AG08396 (cell line): ENCODE measurements at regions not wholly inside any gene's neighbourhood (a gene's known extent, or its start where the extent isn't known, plus 50 kb on each side); places are given as distances from the start of the nearest gene placed in this dataset.
A peak's percentile ranks its signal among the peaks of the same experiment; 100 is the strongest.

Experiments used
- DNase-seq: peaks from one replicate; pipeline ENCODE4 v3.0.0; 2012; ENCODE audit warnings: low spot score, mixed read lengths

DNA sequence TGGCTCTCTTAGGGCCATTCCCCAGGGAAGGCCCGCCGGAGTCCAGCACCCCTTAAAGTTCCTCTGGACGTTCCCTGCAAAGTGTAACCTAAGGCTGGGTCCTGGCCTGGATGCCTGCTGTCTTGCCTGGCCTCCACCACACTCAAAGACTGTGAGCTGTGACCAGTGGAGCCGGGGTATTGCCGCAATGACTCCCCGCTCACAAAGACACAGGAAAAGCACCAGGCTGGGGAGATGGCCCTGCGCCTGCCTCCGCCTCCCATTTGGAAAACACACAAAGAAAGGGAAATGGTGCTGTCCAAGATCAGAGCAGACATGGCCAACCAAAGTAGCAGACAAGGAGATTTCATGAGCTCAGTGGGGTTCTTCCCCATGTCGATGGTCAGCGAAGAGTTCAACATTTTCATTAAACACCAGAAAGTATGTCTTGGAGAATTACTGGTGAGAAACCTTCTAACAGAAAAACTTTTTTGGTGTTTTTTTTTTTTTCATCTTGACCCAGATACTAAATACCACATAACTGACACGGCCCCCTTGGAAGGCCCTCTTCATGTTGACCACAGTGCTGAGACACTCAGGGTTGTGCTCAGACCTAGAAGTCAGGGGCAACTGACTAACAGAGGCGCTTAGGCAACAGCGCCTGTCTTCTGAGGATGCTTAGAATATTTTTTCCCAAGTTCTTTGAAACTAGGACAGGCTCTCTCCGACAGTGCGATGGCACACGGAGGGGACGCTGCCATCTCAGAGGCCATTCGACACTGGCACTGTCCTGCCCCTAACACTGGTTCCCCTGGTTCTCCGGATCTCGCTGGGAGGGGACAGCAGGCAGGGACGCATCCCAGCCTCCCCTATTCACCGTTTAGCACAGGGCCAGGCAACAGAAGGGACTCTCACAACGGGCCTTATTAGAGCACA lies 226.4 kb upstream of the ID2 start:
- DNase-seq = peak; percentile 26

DNA sequence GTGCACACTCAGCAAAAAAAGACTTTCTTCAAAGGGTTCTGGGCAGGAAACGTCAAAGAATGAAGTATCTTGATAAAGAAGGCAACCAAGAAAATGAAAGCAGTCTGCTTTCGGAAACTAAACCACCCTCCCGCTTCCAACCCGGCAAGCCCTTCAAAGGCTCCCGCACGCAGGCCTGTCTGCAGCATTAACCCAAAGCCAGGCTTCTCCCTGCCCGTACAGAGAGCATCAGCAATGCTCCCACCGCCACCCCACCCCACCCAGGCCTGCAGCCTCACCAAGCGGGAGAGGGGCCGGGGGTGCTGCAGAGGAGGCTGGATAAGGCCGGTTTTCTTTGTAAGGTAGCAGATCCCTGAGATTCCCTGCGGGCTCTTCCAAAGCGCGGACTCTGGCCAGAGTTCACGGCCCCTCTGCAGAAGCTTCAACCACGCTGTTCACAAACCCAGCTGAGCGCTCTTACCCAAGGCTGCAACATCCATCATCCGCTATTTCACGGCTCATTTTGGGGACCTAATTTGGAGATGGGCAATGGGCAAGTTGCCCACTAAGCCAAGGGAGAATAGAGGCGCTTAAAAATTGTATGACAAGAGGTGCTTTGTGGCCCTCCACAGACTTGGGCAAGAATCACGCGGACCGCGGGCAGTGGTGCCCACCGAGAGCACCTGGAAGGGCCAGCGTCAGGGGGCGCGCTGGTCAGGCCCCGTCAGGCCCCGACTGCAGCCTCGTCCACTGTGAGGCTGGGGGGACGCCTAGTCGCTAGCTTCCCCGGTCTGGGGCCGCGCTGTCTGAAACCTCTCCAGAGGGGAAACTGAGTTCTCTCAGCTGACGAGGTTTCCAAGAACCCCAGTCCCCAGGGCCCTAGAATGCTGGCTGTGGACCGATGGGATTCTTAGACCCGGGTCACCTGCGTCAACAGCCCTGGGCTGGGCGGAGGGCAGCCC lies 225.4 kb upstream of the ID2 start:
- DNase-seq = peak; percentile 32

GRCh38 chr2:8457092-8457481 lies 224.8 kb upstream of the ID2 start:
- DNase-seq = no peak

DNA sequence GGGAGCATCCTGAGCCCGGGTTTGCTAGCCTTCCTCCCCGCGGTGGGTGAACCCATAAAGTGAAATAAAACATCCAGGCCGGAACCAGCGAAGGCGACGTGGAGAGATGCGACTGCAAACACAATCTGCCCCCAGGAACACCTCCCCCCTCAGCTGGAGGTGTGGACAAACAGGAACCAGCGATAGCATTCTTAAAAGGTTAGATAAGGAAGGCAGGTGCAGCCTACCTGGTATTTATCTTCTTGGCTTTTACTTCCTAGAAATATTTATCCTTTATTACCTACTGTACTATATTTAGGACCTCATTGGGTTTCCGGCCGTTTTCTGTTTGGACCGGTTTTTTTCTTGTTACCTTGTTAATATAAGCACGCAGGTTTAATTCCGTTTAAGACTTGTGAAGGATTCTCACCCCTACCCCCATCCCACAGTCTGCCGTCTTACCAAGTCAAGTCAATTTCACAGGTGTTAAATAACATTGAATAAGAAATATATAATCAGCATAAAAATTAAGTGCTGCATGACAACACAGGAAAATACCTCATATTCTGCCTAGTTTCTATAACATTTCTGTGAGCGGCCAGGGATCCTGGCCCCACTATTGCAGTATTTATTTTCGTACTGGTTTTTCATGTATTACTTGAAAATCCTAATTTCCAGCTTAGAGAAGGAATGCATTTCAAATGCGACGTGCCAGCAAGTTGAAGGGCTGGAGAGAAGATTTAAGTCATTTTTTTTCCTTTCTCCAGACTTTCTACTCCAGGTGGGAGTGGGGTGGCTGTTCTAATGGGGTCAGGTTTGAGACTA lies 224.0 kb upstream of the ID2 start:
- no peak for DNase-seq

GRCh38 chr2:8458503-8459459 lies 223.1 kb upstream of the ID2 start:
- no peak for DNase-seq

DNA sequence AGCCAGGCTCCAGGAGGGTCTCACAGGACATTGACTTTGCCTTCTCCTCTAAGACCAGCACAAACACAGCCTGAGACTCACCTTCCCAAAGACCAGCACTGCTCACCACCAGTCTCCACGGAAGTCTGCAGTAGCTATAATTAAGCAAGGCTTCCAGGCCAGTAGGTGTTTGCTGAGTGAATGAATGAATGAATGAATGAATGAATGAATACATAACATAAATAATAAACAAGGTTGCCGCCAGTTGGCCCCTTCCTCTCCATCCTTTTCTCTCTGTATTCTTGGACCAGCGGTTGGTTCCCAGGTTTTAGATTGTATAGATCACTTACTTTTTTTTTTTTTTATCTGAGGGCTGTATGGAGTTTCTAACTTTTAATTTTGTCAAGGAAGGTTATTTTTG lies 222.4 kb upstream of the ID2 start:
- DNase-seq = no peak

GRCh38 chr2:8461341-8461740 lies 220.5 kb upstream of the ID2 start:
- no peak for DNase-seq

DNA sequence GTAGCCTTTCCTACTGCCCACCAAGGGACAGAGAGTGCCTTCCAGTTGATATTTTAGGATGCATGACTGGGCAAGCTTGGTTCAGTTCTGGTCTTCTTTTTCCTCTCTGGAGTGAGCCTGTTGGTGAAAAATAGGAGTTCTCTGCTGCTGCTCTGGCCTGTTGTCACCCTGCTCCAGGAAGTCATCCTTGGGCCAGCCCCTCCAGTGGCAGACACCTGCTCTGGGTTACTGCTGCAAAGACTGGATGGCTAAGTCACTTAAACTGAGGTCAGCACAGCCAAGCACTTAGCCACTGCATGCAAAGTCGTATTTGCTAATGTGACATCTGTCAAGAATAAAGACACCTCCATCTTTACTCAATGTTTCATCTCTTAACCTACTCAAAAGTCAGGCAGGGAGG lies 219.6 kb upstream of the ID2 start:
- no peak for DNase-seq

DNA sequence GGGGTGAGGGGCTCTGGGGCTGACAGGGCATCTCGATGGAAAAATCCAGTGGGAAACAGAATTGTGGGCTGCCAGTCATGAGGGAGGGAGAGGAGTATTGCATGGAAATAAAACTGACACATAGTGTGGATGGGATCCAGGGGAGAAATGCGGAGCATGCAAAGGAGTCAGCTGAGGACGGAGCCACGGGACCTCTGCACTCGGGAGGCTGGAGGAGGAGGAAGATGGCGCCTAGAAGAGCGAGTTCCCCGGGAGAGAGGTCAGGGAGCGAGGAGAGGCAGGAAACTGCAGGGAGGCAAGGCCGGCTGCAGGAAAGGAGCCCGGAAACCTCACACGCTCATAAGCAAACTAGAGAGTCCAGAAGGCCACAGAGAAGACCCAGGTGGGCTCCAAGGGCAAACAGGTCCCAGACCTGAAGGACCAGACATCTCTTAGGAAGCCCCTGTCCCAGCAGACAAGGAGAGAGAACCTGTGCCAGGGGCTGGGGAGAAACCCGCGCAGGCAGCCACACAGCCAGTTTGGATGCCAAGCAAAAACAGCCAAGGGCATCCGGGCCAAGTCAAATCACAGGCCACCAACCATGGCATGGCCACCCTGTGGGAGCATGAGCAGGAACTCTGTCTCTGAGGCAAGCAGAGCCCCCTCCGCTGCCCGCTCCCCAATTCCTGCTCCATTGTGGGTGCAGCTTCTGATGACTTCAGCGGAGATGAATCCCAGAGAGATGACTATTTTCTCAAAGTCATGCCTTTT lies 218.8 kb upstream of the ID2 start:
- DNase-seq = no peak

DNA sequence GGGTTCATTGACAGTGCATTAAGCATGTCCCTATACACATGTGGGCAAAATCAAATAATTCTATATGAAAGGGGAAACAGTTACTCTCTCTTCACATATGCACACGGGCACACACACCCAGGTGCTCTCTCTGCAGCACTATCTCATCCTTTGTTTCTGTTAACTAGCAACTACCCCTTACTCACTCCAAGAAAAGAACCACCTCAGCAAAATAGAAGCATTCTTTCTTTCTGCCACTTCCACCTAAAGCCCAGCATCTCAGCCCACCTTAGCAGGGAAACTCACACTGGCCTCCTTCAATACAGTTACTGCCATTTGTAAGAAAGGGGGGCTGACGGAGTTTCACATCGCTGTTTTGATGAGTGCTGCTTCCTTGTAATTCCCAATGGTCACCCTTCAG lies 216.3 kb upstream of the ID2 start:
- no peak for DNase-seq

DNA sequence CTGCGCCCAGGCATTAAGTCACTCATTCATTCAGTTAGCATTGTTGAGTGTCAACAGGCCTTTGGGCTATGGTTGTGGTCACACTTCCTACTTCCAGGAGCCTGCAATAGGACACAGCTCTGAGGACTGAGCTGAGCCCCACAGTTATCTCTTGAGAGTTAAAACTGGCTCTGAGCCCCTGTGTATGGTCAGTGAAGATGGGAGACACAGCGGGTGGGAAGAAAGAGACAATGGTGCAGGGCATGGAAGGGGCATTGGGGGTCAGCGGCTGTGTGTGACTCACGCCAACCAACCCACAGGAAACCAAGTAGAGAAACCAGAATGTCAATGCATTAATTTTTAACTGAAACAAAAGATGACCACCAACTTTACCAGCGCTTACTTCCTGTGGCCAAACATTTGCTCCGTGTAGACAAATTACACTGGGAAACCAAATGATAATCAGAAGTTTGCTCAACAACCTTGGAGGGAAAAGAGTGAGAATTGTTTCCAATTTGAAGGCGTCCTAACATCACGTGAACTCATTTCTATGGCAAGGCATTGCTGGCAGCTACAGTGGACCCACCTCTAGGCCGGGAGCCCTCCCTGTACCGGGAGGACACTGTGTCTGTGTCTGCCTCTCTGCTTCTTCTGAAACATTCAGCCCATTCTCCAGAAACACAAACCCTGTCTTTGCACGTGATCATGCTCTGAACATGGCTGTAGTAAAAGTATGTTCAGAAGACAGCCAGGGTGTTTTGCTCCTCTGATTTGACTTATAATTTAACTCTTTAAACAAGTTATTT lies 212.0 kb upstream of the ID2 start:
- DNase-seq = no peak

GRCh38 chr2:8472545-8473323 lies 209.1 kb upstream of the ID2 start:
- no peak for DNase-seq

GRCh38 chr2:8475349-8476031 lies 206.4 kb upstream of the ID2 start:
- DNase-seq = no peak

DNA sequence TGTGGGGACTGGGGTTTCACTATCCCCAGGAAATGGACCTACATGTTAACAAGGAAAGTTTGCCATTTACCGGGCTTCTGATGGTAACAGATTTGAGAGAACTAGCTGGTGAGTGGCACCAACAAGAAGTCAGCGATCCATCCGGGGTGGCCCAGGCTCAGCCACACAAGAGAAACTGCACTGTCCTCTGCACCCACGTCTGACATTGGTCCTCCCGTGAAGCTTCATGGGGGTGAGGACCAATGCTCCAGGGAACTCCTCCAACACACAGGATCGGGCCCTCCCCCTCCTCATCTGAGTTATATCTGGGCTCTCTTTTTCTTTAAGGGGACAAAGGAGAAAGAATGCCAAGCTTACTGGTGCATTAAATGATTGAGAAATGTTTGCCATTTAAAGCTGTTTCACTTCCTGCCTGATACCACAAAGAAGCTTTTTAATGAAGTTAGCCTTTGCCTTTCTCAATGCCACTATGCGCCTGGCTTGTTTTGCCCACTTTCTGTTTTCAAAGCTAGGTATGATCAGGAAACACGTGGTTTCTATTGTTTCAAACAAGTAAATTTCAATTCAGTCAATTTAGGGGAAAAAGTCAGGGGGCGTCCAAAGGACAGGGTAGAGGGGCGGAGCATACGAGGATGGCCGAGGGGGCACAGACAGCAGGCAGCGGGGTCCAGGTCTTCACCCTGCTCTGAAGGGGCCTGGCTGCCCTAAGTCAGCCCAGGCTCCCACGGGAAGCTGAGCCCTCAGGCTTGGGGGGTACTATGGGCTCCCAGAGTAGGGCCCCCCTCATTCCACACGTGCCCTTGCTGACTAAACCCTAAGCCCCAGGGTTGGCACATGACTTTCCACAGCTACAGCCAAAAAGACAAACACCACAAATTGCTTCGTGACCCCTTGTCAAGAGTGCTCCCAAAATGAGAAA lies 204.0 kb upstream of the ID2 start:
- no peak for DNase-seq

- DNase-seq = no peak
Measured at GRCh38 chr2:8478471-8478793, 203.4 kb upstream of the ID2 start.

DNA sequence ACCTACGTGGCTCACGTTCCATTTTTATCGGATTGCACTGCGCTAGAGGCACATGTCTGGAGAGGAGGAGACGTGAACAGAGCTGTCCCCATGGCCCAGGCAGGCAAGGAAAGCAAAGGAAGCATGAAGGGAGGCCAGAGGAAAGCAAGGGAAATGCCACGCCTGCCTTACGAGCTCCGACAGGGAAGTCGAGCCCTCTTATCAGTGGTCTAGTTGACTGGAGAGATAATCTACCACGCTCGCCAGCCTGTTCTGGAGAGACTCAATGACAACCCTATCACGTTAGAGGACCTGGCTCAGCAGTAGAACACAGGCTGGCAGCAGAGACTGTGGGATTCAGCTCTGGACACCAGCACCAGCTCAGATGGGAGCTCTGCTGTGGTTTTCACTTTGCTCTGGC lies 202.6 kb upstream of the ID2 start:
- no peak for DNase-seq

GRCh38 chr2:8480915-8481314 lies 200.9 kb upstream of the ID2 start:
- no peak for DNase-seq
